GM08714 (cell line): ENCODE measurements at regions not wholly inside any gene's neighbourhood (a gene's known extent, or its start where the extent isn't known, plus 50 kb on each side); places are given as distances from the start of the nearest gene placed in this dataset.
"Not testable (repeated sequence)": the region's sequence is repeated elsewhere in the genome, so short reads cannot be mapped to it uniquely, and the experiment has no call there.

Experiments
- H3K4me3 ChIP-seq: fragments of 200-500 bp; sonication (Bioruptor generic); 2 replicates; pipeline ENCODE4 v1.5.1; 2014; ENCODE audit warnings: mild to moderate bottlenecking, low read length, inconsistent platforms
- ZNF274 ChIP-seq: IDR thresholded peaks from 2 replicates; pipeline ENCODE4 v1.6.1; 2012; ENCODE audit warnings: mild to moderate bottlenecking, low read depth, low read length

DNA sequence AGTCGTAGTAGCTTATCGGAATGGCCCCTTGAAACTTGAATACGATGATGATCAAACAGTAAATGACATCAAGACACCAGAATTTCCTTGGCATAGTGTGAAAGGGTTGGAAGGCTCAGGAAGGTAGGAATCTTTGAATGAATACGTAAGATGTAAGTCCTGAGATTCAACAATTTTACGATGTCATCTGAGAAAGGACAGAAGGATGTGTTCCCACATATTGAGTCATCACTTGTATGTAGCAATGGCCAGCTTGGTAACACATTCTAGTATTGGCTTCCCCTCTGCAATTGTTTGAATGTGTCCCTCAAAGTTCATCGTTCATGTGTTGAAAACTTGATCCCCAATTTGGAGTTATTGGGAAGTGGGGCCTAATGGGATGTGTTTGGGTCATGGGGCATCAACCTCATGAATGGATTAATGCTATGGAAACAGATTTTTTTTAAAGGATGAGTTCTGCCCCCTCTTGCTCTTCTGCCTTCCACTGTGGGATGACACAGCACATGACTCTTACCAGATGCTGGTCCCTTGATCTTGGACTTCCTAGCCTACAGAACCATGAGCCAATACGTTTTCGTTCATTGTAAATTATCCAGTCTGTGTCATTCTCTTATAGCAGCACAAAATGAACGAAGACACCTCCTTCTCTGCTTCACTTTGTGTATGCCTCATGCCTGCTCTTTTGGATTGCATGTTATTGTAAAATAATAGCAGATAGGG, 284.6 kb downstream of the BCAT1 start:
- no peak for TF ChIP-seq ZNF274

GRCh38 chr12:24661657-24662096, 287.2 kb downstream of the BCAT1 start:
- no peak for TF ChIP-seq ZNF274
- no peak overlapping the region for H3K4me3 ChIP-seq

More for the DNA sequence above, 284.6 kb downstream of the BCAT1 start:
- no peak overlapping the region for H3K4me3 ChIP-seq

DNA sequence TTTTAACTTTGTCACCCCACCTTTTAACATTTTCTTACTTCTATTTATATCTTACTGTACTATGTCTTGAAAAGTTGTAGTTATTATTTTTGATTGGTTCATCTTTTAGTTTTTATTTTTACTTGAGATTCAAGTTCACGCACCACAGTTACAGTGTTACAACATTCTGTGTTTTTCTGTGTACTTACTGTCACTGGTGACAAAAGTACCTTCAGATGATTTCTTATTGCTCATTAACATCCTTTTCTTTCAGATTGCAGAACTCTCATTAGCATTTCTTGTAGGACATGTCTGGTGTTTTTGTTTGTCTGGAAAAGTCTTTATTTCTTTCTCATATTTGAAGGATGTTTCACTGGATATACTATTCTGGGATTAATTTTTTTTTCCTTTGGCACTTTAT, 289.9 kb downstream of the BCAT1 start:
- H3K4me3 ChIP-seq, result no peak overlapping the region

GRCh38 chr12:24654344-24654743, 294.6 kb downstream of the BCAT1 start:
- H3K4me3 ChIP-seq, result not testable (repeated sequence)

More for the DNA sequence above, 289.9 kb downstream of the BCAT1 start:
- no peak for TF ChIP-seq ZNF274

DNA sequence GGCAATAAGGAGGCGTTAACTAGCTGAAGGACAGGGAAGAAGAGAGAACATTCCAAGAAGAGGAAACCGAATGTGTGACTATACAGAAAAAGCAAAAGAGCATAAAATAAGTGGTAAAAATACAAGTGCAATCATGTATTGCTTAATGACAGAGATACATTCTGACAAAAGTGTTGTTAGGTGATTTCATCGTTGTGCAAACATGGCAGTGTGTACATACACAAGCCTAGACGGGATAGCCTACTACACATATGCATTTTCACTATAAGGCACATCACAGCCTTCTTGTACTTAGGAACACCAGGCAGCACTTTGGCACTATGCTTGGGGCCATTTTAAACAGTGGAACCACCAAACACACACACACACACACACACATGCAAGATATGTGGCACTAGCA, 299.3 kb downstream of the BCAT1 start:
- no peak for TF ChIP-seq ZNF274
- no peak overlapping the region for H3K4me3 ChIP-seq

DNA sequence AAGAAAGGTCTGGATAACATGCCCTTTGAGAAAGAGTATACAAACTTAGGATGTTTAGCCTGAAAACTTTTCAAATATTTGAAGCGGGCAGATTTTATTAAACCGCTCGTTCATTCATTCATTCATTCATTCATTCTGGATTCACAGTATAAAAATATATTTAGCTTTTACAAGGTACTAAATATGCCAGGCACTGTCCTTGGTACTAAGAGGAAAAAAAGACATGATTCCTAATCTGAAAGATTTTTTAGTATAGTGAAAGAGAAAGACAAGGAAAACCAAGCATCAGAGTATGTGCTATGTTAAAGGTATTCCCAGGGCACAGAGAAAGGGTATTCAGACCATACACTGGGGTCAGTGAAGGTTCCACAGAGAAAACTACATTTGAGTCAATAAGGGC, 299.7 kb downstream of the BCAT1 start:
- no peak for TF ChIP-seq ZNF274
- no peak overlapping the region for H3K4me3 ChIP-seq

DNA sequence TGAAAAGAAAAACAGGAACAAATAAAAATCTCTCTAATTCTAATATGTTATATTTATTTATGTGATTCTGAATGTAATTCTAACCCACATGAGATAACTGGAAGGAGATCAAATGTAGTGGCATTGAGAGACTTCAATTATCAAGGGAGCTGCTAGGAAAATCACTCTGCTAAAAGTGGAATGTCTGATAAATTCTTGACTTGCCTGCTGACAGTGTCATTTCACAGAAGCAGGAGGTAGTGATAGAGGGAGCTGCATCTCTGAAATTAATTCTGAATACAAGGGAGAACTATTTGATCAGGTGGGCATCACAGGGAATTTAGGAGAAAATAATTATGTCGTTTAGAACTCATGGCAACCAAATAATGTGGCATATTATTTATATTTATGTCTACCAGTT, 303.6 kb downstream of the BCAT1 start:
- no peak overlapping the region for H3K4me3 ChIP-seq
- no peak for TF ChIP-seq ZNF274

GRCh38 chr12:24643120-24644119, 305.5 kb downstream of the BCAT1 start:
- TF ChIP-seq ZNF274, result no peak

DNA sequence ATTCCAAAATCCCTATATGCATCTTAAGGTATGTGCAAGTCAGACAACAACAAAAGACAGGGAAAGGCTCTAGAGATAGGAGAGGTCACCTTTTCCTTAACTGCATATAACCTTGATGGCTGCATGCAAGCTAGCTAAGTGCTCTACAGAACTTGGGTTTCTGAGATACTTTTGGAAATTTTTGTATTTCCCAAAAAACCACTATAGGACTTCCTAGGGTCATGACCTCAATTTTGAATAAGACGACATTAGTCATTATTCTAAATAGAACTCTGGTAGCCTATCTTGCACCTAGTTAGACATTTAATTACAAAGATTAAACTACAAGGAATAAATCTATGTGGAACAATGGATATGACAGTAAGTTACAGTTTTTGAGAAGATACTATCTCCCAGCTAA, 309.3 kb downstream of the BCAT1 start:
- H3K4me3 ChIP-seq, result no peak overlapping the region
- TF ChIP-seq ZNF274, result no peak

More at GRCh38 chr12:24643120-24644119, 305.5 kb downstream of the BCAT1 start:
- H3K4me3 ChIP-seq, result no peak overlapping the region

DNA sequence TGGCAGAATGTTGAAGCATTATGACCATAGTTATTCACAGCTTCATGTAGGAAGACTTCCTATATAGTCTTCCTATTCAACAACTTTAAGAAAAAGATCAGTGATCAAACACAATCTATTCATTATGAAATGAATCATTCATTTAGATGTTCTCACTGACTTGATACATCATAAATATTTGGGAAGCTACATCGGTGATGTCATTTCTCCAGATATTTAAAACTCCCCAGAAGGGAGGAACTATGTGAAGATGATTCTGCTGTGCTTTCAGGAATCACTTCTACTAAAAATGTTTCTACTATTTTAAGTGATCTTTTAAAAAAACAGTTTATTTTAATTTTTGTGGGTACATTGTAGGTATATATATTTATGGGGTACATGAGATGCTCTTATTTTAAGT, 316.4 kb downstream of the BCAT1 start:
- no peak for TF ChIP-seq ZNF274
- no peak overlapping the region for H3K4me3 ChIP-seq

GRCh38 chr12:24631676-24632426, 317.1 kb downstream of the BCAT1 start:
- H3K4me3 ChIP-seq, result no peak overlapping the region
- no peak for TF ChIP-seq ZNF274

DNA sequence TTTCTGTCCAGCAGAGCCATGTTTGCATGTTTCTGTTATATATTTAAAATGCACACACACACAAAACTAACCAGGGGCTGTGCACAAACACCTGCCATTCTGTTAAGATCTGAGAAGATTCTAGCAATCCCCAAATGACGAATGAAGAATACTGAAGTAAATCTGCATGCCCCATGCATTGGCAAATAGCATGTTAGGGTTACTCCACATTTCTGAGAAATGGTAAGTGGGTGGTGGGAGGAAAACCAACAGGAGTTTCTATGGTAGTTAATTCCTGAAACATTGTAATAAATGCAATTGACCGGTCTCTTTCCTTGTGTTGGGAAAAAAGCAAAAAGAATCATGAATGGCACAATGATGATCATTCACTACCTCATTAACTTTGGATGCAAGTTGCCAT, 318.0 kb downstream of the BCAT1 start:
- TF ChIP-seq ZNF274, result no peak
- H3K4me3 ChIP-seq, result no peak overlapping the region

GRCh38 chr12:24630446-24630845, 318.5 kb downstream of the BCAT1 start:
- no peak for TF ChIP-seq ZNF274
- no peak overlapping the region for H3K4me3 ChIP-seq

GRCh38 chr12:24625103-24625502, 323.8 kb downstream of the BCAT1 start:
- no peak for TF ChIP-seq ZNF274

GRCh38 chr12:24619954-24620353, 328.9 kb downstream of the BCAT1 start:
- H3K4me3 ChIP-seq, result not testable (repeated sequence)

More at GRCh38 chr12:24625103-24625502, 323.8 kb downstream of the BCAT1 start:
- H3K4me3 ChIP-seq, result no peak overlapping the region
